Loucy (cell line): ENCODE measurements at regions not wholly inside any gene's neighbourhood (a gene's known extent, or its start where the extent isn't known, plus 50 kb on each side); places are given as distances from the start of the nearest gene placed in this dataset.
"Not testable (repeated sequence)": the region's sequence is repeated elsewhere in the genome, so short reads cannot be mapped to it uniquely, and the experiment has no call there.

Source experiments
- H2AFZ ChIP-seq: fragments of 200-600 bp; sonication (generic); 2 replicates; pipeline ENCODE4 v1.6.0; 2016; ENCODE audit warnings: antibody characterized with exemption, mild to moderate bottlenecking, low read length, moderate library complexity
- H3F3A ChIP-seq: fragments of 200-600 bp; 2 replicates; pipeline ENCODE4 v1.6.0; 2016; ENCODE audit warnings: antibody characterized with exemption, low read depth, mild to moderate bottlenecking
- H3K27me3 ChIP-seq: fragments of 200-600 bp; sonication (generic); 2 replicates; pipeline ENCODE4 v1.6.1; 2014; ENCODE audit warnings: low read length, mild to moderate bottlenecking; ENCODE audit not compliant: insufficient read depth, poor library complexity, severe bottlenecking
- H3K36me3 ChIP-seq: fragments of 200-600 bp; sonication (generic); 2 replicates; pipeline ENCODE4 v1.6.1; 2016; ENCODE audit warnings: low read length; ENCODE audit not compliant: insufficient read depth
- H3K4me1 ChIP-seq: fragments of 200-600 bp; sonication (generic); 2 replicates; pipeline ENCODE4 v1.5.1; 2014; ENCODE audit warnings: low read length, mild to moderate bottlenecking; ENCODE audit not compliant: insufficient read depth, poor library complexity, severe bottlenecking
- H3K4me2 ChIP-seq: fragments of 200-600 bp; sonication (generic); 2 replicates; pipeline ENCODE4 v1.6.0; 2014; ENCODE audit warnings: antibody characterized with exemption, low read length, low read depth, mild to moderate bottlenecking; ENCODE audit not compliant: poor library complexity, severe bottlenecking
- H3K4me3 ChIP-seq: fragments of 200-600 bp; sonication (generic); 2 replicates; pipeline ENCODE4 v1.5.1; 2014; ENCODE audit warnings: low read length, mild to moderate bottlenecking, mixed read lengths; ENCODE audit not compliant: poor library complexity, severe bottlenecking
- H3K79me2 ChIP-seq: fragments of 200-600 bp; sonication (generic); 2 replicates; pipeline ENCODE4 v1.6.1; 2014; ENCODE audit warnings: low read length; ENCODE audit not compliant: insufficient read depth
- H3K9ac ChIP-seq: fragments of 200-600 bp; sonication (generic); 2 replicates; pipeline ENCODE4 v1.6.0; 2014; ENCODE audit warnings: mild to moderate bottlenecking, low read depth, low read length, moderate library complexity; ENCODE audit not compliant: poor library complexity, severe bottlenecking
- H3K9me2 ChIP-seq: fragments of 200-600 bp; sonication (generic); replicated peaks from 2 replicates; pipeline ENCODE4 v1.6.1; 2016; ENCODE audit warnings: low read depth, low read length, mixed read lengths
- H3K9me3 ChIP-seq: fragments of 200-600 bp; sonication (generic); 2 replicates; pipeline ENCODE4 v1.6.1; 2014; ENCODE audit warnings: mild to moderate bottlenecking, antibody characterized with exemption, low read length, low read depth; ENCODE audit not compliant: insufficient read depth
- H4K20me1 ChIP-seq: fragments of 200-600 bp; sonication (generic); 2 replicates; pipeline ENCODE4 v1.6.0; 2014; ENCODE audit warnings: antibody characterized with exemption, low read length, mild to moderate bottlenecking; ENCODE audit not compliant: insufficient read depth, poor library complexity, severe bottlenecking
- EZH2phosphoT487 ChIP-seq: fragments of 200-600 bp; IDR thresholded peaks from 2 replicates; pipeline ENCODE4 v1.6.1; 2018; ENCODE audit warnings: antibody characterized with exemption, mild to moderate bottlenecking, moderate library complexity, borderline replicate concordance
- TF ChIP-seq, protein P1 (sequence below): fragments of 200-600 bp; sonication (generic); conservative IDR thresholded peaks from 2 replicates; pipeline ENCODE4 v1.5.1; 2014; ENCODE audit warnings: mild to moderate bottlenecking, antibody characterized with exemption, low read length

DNA sequence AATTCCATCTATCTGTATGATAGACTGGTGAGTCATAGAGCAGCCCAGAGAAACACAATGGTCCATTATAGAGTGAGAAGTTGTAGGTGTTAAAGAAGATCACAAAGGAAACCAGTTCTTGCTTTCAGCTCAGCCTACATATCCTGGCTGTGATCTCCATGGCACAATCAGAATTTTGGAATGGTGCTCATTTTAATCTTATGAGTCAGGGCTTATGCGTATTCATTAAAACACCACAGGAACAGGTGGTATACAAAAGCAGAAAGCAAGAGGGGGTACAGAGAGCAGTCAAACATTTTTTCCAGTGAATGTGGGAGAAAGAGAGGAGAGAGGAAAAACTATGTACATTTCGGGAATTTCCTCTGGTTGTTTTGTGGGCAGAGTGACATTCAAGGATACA is 126.9 kb downstream of the MFAP3L start:
- no peaks in the 10 kb centered on the region for H3K79me2 ChIP-seq
- H3K4me2 ChIP-seq: no peak overlapping the region
- TF ChIP-seq, protein P1, sequence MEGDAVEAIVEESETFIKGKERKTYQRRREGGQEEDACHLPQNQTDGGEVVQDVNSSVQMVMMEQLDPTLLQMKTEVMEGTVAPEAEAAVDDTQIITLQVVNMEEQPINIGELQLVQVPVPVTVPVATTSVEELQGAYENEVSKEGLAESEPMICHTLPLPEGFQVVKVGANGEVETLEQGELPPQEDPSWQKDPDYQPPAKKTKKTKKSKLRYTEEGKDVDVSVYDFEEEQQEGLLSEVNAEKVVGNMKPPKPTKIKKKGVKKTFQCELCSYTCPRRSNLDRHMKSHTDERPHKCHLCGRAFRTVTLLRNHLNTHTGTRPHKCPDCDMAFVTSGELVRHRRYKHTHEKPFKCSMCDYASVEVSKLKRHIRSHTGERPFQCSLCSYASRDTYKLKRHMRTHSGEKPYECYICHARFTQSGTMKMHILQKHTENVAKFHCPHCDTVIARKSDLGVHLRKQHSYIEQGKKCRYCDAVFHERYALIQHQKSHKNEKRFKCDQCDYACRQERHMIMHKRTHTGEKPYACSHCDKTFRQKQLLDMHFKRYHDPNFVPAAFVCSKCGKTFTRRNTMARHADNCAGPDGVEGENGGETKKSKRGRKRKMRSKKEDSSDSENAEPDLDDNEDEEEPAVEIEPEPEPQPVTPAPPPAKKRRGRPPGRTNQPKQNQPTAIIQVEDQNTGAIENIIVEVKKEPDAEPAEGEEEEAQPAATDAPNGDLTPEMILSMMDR: no peak
- no peak for TF ChIP-seq EZH2phosphoT487
- no peaks in the 10 kb centered on the region for H3K9me3 ChIP-seq
- no peaks in the 10 kb centered on the region for H3K36me3 ChIP-seq
- no peaks in the 10 kb centered on the region for H4K20me1 ChIP-seq
- no peak overlapping the region for H3K4me3 ChIP-seq
- H3F3A ChIP-seq: no peaks in the 10 kb centered on the region
- H3K27me3 ChIP-seq: no peaks in the 10 kb centered on the region
- no peaks in the 10 kb centered on the region for H3K4me1 ChIP-seq
- H3K9me2 ChIP-seq: no peaks in the 10 kb centered on the region
- no peak overlapping the region for H3K9ac ChIP-seq
- no peak overlapping the region for H2AFZ ChIP-seq

DNA sequence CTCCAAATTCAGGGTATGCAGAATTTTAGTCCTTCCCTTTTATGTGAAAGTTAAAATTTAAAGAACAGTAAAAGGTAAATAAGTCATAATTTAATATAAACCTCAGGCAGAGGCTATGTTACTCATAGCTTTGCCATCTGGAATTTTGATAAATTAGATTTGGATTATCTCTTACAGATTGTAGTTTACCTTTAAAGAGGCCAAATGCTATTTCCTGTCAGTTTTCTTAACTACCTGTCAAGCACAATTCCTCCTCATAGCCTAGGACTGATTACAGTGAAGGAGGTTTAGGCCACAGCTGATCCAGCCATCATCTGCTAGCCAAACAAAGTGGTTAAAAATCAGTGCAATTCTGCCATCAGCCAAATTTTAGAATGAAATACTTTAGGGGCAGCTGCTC is 128.1 kb downstream of the MFAP3L start:
- H3K36me3 ChIP-seq: no peaks in the 10 kb centered on the region
- H3K27me3 ChIP-seq: no peaks in the 10 kb centered on the region
- H4K20me1 ChIP-seq: no peaks in the 10 kb centered on the region
- no peaks in the 10 kb centered on the region for H3K4me1 ChIP-seq
- H3F3A ChIP-seq: no peaks in the 10 kb centered on the region
- no peak overlapping the region for H3K4me2 ChIP-seq
- no peaks in the 10 kb centered on the region for H3K9me3 ChIP-seq
- H3K79me2 ChIP-seq: no peaks in the 10 kb centered on the region
- no peak overlapping the region for H2AFZ ChIP-seq
- no peaks in the 10 kb centered on the region for H3K9me2 ChIP-seq
- no peak overlapping the region for H3K9ac ChIP-seq
- H3K4me3 ChIP-seq: no peak overlapping the region
- TF ChIP-seq, protein P1: no peak
- TF ChIP-seq EZH2phosphoT487: no peak

DNA sequence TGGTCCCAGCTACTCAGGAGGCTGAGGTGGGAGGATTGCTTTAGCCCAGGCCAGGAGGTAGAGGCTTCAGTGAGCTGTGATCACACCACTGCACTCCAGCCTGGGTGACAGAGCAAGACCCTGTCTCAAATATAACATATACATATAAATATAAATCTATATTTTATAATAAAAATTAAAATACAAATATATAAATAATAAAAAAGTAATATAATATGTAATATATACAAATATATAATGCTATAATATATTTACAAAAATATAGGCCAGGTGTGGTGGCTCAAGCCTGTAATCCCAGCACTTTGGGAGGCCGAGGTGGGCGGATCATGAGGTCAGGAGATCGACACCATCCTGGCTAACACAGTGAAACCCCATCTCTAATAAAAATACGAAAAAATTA is 131.4 kb downstream of the MFAP3L start:
- H3K9ac ChIP-seq, H4K20me1 ChIP-seq, H3K4me1 ChIP-seq, H3K36me3 ChIP-seq, H3K4me2 ChIP-seq, H2AFZ ChIP-seq, H3K9me3 ChIP-seq, H3F3A ChIP-seq, H3K27me3 ChIP-seq, H3K9me2 ChIP-seq, H3K4me3 ChIP-seq, H3K79me2 ChIP-seq: not testable (repeated sequence)

DNA sequence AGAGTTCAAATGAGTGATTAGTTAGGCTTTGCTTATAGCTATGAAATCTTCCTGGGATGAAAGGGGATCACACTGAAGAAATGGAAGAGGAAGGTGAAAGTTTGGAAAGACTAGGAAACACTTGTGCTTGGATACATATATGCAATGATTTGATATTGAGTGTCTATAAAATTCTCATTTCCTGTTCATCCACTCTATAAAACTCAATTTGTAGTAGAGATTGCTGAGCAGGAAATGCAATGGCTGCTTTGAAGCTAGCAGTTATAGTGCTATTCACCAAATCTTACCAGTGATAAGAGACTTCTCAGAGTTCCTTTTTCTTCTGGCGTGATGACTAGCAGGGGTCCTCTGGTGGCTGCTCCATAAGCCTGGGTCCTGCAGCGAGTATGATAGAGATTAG is 128.1 kb upstream of the HPF1 start:
- H3K4me2 ChIP-seq: no peak overlapping the region
- TF ChIP-seq EZH2phosphoT487: no peak
- TF ChIP-seq, protein P1: no peak
- no peaks in the 10 kb centered on the region for H3F3A ChIP-seq
- H3K4me1 ChIP-seq: no peaks in the 10 kb centered on the region
- H3K9me3 ChIP-seq: no peaks in the 10 kb centered on the region
- H3K27me3 ChIP-seq: no peaks in the 10 kb centered on the region
- no peak overlapping the region for H2AFZ ChIP-seq
- no peaks in the 10 kb centered on the region for H3K9me2 ChIP-seq
- no peak overlapping the region for H3K4me3 ChIP-seq
- no peaks in the 10 kb centered on the region for H4K20me1 ChIP-seq
- no peak overlapping the region for H3K9ac ChIP-seq
- no peaks in the 10 kb centered on the region for H3K79me2 ChIP-seq
- no peaks in the 10 kb centered on the region for H3K36me3 ChIP-seq
